ENCODE measurements at regions not wholly inside any gene's neighbourhood (a gene's known extent, or its start where the extent isn't known, plus 50 kb on each side); places are given as distances from the start of the nearest gene placed in this dataset.

DNA sequence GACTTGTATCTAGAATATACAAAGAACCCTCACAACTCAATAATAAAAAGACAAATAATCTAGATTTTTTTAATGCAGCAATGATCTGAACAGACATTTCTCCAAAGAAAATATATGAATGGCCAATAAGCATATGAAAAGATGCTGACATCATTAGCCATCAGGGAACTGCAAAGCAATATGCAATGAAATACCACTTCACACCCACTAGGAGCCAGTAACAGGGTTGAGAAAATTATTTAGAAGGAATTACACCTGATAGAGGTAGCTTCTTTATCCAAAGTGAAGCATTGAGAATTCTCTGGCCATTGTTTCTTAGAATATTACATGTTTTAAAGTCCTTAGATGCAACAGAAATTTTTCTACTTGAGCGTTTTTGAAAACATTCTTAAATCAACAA lies 316.9 kb downstream of the KCNN2 start:
- no peak for DNase-seq (ENCODE audit: low read depth in 4 of 4, low spot score in 2 of 4)

DNA sequence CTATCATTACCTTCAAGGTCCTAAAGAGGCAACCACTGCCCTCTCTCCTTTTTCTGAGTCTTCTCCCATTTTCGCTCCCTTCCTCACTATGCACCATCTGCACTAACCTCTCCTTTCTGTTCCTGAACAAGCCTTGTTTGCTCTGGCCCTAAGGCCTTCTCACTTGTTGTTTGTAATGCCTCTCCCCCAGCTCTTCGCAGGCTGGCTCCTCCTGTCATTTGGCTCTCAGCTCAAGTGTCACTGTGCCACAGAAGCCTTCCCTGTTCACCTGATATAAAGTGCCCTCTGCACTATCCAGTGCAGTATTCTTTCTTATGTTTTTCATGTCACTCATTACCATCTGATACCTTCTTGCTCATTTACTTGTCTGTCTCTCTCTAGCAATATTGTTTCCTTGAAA lies 303.7 kb downstream of the KCNN2 start:
- DNase-seq (ENCODE audit: low read depth in 4 of 4, low spot score in 2 of 4) = peak in 3 of 4 donors; percentile 7 to 9 (median 8)

DNA sequence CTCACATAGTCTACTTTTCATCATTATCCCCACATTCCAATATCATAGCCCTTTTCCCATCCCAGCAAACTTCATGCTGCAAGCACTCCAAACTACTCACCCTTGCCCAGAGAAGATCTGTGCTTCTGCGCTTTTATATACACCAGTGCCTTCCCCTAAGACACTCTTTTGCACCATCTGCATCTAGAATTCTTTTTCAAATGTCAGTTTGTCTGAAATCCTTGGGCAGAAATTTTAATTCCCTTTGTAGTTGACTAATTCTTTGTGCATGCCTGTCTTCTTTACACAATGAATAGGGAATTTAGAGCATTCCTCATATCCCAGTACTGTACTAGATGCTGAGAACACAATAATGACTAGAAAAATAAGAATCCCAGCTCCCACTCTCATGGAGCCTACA lies 298.9 kb downstream of the KCNN2 start:
- no peak for DNase-seq (ENCODE audit: low read depth in 4 of 4, low spot score in 2 of 4)

DNA sequence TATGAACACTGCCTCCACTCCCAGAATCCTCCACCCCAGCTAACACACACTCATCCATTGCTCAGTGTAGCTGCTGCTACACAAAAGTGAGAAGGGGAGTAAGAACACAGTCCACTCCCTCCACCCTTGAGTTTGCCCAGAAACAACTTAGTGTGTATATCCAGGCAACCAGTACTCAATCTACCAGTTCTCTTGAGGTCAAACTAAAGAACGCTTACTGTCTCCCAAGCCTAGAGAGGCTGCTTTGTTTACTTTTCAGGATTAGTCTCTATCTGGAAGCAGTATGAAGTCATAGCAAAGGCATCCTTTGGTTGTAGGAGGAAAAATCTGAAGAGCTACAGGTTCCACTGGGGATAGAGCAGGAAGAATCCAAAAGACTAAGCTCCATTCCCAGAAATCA lies 296.3 kb downstream of the KCNN2 start:
- DNase-seq (ENCODE audit: low read depth in 4 of 4, low spot score in 2 of 4) = no peak

DNA sequence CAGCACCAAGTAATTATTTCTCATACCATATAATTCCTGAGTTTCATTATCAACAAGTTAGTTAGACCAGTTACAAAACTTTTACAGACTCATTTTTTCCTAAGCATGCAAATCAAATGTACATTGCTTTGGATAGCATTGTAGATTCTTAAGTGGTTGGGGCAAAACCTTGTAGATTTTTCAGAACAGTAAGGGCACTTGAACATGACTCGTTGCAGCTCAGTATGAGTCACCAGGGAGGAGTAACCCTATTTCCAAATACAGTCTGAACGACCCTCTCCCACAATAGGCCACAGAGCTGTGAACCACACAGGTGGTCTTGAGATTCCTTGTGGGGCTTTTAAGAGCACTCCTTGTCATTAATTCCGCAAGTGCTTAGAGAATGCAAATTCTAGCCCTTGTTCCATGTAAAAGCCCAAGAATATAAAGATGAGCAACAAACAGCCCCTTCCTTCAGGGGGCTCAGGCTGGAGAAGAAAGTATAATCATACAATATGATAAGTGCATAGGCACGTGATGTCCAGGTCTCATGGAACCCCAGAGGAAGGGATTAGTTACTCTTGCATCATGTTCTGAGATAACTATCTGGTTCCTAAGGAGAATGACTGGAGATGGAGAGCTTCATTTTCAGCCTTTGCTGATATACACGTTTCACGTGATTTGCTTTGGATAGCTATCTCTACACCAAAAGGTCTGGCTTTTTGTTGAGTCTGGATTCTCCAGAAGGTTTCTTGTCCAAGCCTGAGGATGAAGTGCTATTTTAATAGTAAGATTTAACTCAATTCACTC lies 295.7 kb downstream of the KCNN2 start:
- DNase-seq (ENCODE audit: low read depth in 4 of 4, low spot score in 2 of 4) = no peak

DNA sequence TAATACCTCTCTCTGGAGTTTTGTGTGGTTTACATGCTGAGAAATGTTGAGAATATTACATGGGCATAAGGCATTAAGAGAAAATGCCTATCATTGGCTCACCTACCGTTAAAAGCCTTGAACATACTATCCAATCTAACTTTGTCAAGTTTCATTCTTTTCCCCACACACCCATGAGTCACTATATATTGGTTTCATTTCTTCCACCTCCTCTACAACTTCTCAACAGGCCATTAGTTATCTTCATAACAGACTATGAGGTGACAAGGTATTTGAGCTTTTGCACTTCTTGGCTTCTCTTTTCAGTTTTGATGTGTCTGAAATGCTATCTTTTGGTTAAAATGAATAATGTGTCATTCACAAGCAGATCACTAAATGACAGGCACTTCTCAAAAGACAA lies 288.0 kb downstream of the KCNN2 start:
- no peak for DNase-seq (ENCODE audit: low read depth in 4 of 4, low spot score in 2 of 4)

DNA sequence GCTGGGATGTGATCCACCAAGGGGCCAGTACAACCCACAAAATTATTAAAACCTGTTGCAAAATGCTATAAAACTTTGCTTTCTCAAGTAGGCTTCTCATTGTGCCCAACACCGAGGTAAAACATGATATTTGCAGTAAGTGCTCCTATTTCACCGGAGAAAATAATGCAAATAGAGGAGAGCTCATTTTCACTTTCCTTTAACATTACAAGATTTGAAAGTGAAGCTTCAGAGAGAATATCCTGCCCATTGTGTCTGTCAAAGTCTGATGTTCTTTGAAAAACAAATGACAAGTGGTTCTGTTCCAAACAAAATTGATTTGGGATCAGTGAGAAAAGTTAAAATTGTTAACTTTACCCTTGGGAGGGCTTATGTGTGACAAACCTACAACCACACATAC lies 287.1 kb downstream of the KCNN2 start:
- no peak for DNase-seq (ENCODE audit: low read depth in 4 of 4, low spot score in 2 of 4)

DNA sequence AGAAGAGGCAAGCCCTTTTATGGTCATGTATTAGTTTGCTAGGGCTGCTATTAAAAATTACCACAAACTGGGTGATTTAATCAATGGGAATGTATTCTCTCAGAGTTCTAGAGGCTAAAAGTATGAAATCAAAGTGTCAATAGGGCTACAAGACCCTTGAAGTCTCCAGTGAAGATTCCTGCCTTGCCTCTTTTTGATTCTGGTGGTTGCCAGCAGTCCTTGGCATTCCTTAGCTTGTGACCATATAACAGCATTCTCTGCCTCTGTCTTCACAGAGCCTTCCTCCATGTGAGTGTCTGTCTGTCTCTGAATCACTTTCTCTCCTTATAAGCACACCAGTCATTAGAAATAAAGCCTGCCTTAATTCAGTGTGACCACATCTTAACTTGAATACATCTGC lies 282.7 kb downstream of the KCNN2 start:
- DNase-seq (ENCODE audit: low read depth in 4 of 4, low spot score in 2 of 4) = no peak

DNA sequence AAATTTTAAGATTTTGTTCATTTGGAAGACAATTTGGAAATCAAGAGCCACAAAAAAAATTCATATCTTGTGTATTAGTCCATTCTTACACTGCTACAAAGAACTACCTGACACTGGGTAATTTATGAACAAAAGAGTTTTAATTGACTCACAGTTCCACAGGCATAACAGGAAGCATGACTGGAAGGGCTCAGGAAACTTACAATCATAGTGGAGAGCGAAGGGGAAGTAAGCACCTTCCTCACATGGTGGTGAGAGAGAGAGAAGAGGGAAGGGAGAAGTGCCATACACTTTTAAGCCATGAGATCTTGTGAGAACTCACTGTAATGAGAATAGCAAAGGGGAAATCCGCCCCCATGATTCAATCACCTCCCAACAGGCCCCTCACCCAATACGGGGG lies 274.4 kb downstream of the KCNN2 start:
- no peak for DNase-seq (ENCODE audit: low read depth in 4 of 4, low spot score in 2 of 4)

DNA sequence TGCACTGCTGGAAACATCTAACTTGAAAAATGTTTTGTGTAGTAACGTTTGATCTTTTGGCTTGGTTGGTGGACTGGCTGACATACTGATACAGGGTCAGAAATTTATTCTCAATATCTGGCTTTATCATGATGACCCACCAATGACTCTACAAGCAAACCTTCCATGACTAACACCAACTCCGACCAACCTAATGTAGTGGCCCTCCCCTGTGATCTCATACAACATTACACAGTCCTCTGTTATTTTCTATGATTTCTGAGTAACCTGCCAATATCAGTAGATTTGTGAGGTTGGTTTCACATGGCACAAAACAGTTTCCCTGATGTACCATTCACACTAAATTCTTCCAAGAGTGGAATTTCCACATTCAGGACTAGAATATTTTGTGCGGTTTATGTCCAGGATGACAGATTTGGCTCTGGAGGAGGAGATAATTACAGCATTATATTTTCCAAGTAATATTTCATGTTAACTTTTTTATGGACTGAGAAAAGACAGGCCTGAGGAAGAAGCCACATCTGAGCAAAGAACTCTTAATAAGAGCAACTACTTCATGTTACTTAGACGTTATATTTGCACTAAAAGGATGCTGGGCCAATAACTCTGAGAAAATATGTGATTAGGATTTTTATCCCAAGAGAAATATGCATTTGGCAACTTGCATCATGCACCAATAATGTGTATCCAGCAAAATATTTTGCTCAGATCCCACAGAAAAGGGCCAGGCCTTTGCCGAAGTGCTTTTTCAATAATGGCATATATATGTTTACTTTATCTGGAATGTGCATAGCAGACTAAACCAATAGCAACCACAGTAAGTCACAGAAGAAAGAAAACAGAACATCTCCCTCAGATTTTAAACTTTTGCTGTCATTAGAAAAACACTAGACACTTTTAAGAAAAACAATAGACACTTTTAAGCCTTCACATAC lies 273.4 kb downstream of the KCNN2 start:
- no peak for DNase-seq (ENCODE audit: low read depth in 4 of 4, low spot score in 2 of 4)

DNA sequence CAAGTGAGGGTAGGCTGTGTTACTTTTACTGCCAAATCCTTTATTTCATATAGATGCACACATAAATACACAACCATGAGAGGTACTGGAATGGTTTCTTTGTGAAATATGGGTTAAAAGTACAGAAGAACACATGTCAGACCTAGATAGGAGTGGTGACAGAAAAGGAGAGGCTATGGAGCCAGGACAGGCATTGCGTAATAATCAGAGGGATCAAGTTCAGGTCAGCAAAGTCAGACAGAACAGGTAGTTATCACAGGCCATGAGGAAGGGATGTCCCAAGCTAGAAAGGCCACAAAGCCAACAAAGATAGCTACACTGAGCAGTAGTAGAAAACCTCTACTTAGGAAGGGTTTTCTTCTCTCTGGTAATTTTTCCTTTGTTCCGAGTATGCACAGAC lies 272.6 kb downstream of the KCNN2 start:
- DNase-seq (ENCODE audit: low read depth in 4 of 4, low spot score in 2 of 4) = no peak

DNA sequence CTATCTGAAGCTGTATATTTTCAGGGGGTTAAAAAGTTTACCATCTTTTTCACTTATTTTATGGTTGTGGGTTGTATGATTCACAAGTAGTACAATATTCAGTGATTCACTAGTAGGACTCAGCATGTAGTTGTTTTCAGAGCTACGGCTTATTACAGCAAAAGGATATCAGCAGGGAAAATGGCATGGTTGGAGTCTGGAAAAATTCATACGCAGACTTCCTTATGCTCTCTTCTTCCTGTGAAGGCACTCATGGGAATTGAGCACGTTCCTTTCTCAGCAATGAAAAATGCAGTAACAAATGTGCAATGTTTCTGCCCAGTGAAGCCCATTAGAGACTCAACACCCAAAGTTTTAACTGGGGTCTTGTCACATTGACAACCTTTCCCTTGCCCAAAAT lies 250.5 kb downstream of the KCNN2 start:
- DNase-seq (ENCODE audit: low read depth in 4 of 4, low spot score in 2 of 4) = no peak

DNA sequence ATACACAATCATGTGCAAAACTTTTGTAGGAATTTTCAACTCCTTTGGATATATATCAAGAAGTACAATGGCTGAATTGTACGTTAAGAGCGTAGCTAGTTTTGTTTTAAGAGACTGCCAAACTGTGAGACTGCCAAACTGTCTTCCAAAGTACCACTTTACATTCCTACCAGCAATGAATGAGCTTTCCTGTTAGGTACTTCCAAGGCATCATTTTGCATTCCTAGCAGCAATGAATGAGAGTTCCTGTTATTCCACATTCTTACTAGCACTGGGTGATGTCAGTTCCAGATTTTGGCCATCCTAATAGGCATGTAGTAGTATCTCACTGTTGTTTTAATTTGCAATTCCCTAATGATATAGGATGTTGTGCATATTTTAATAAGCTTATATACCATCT lies 219.3 kb downstream of the KCNN2 start:
- DNase-seq (ENCODE audit: low read depth in 4 of 4, low spot score in 2 of 4) = no peak

DNA sequence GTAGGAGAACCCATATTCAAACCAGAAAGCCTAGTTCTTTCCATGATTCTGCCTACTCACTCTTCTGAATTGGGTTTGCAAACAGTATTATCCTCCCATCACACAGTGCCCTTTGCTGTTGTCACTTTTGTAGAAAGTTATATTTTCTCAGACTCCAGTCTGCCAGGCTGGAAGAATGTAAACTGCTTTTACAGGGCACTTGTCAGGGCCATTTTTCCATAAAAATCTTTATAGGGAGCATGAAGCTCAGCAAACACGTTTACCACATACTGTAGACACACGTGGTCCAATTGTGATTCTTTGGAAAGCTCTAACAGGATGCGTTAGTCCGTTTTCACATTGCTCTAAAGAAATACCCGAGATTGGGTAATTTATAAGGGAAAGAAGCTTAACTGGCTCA lies 204.0 kb downstream of the KCNN2 start:
- DNase-seq (ENCODE audit: low read depth in 4 of 4, low spot score in 2 of 4) = no peak

DNA sequence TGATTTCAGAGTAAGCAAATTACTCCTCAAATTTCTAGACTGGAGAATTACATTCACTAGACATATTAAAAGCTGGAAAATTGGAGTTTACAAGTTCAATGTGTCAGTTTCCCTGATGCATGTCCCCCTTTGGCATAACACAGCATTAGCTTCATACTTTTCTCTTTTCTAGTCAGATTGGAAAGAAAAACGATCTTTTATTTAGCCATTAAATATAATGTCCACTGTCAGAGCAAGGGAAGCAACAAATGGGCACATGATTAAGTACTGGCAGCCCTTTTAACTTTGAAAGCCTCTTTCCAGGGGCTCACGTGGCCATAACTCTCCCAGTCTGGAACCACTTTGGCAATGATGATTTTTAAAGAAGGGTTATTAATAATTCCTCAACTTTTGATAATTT lies 203.3 kb downstream of the KCNN2 start:
- peak in 2 of 4 donors; percentile 7 to 11 for DNase-seq (ENCODE audit: low read depth in 4 of 4, low spot score in 2 of 4)

DNA sequence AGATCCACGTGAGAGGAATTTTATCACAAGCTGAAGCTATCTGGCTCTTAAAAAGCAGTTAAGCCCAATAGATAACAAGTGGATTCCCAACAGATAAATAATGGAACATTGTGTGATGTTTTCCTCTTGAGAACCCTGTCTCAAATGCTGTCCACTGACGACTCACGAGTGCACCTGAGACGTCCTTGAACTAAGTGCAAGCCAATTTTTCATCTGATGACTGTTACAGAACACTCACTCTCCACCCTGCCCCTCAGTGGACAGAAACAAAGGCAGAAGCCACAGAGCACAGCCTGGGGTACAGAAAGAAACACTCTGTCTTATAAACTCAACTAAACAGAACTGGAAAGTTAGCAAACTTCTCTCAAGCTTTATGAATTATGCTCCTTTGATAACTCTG lies 199.5 kb downstream of the KCNN2 start:
- DNase-seq (ENCODE audit: low read depth in 4 of 4, low spot score in 2 of 4) = no peak

All from left renal cortex interstitium (tissue), 4 donors.